Vagina (tissue), 2 donors: ENCODE measurements at regions not wholly inside any gene's neighbourhood (a gene's known extent, or its start where the extent isn't known, plus 50 kb on each side); places are given as distances from the start of the nearest gene placed in this dataset.

Source experiments
- DNase-seq, 2 donors: peaks; one replicate each; pipeline ENCODE4 v3.0.0-alpha.2; 2017; ENCODE audit errors: extremely low spot score in 2 of 2
- H3K27ac ChIP-seq: fragments of 200-600 bp; sonication (generic); one replicate; pipeline ENCODE4 v1.5.1; 2019
- H3K27me3 ChIP-seq: fragments of 200-600 bp; sonication (generic); one replicate; pipeline ENCODE4 v1.5.1; 2019
- H3K36me3 ChIP-seq, 2 donors: fragments of 200-600 bp; sonication (generic); one replicate each; pipeline ENCODE4 v1.5.1; 2017 to 2019
- H3K4me1 ChIP-seq: fragments of 200-600 bp; sonication (generic); one replicate; pipeline ENCODE4 v1.5.1; 2019
- H3K4me3 ChIP-seq, 2 donors: fragments of 200-600 bp; sonication (generic); 1 replicate in 1 of 2; 2 replicates in 1 of 2; pipeline ENCODE4 v1.5.1; 2016 to 2019
- H3K9me3 ChIP-seq: fragments of 200-600 bp; sonication (generic); one replicate; pipeline ENCODE4 v1.5.1; 2019
- CTCF ChIP-seq, 3 experiments: fragments of 450-650 bp in 2 of 3; fragments of 200-600 bp in 1 of 3; sonication (generic) in 1 of 3; IDR thresholded peaks; one replicate each; pipeline ENCODE4 v1.5.1; 2017 to 2019; ENCODE audit warnings: antibody characterized with exemption in 3 of 3, mild to moderate bottlenecking in 2 of 3, moderate library complexity in 2 of 3
- POLR2A ChIP-seq, 2 donors: fragments of 450-650 bp; IDR thresholded peaks; one replicate each; pipeline ENCODE4 v1.6.1; 2017; ENCODE audit warnings: antibody characterized with exemption in 2 of 2, mild to moderate bottlenecking in 2 of 2, moderate library complexity in 2 of 2
- POLR2AphosphoS5 ChIP-seq, 2 donors: sonication (generic); formaldehyde crosslinking; IDR thresholded peaks; one replicate each; pipeline ENCODE4 v1.9.0; 2017; ENCODE audit warnings: antibody characterized with exemption in 2 of 2, mild to moderate bottlenecking in 2 of 2, low read depth in 1 of 2; ENCODE audit not compliant: insufficient read depth in 1 of 2
- intact Hi-C: fragments of 100-400 bp; cut with DNase I; formaldehyde crosslinking; loops from one replicate; pipeline ENCODE4 v1.15.1; 2023

GRCh38 chr12:24591079-24591626 is 357.7 kb downstream of the BCAT1 start:
- Histone ChIP-seq H3K4me1 (no peaks in the 10 kb centered on the region), H3K27ac (no peak overlapping the region), H3K36me3 (no peaks in the 10 kb centered on the region), H3K9me3 (no peaks in the 10 kb centered on the region), H3K27me3 (no peaks in the 10 kb centered on the region), H3K4me3 (no peak overlapping the region)
- DNase-seq: no peak
- intact Hi-C loops: no loop called here
- TF ChIP-seq CTCF (IDR thresholded peaks at IDR 0.05) (no peak), POLR2A (IDR thresholded peaks at IDR 0.05) (no peak), POLR2AphosphoS5 (IDR thresholded peaks at IDR 0.05; ENCODE audit: insufficient read depth in 1 of 2, low read depth in 1 of 2) (no peak)

DNA sequence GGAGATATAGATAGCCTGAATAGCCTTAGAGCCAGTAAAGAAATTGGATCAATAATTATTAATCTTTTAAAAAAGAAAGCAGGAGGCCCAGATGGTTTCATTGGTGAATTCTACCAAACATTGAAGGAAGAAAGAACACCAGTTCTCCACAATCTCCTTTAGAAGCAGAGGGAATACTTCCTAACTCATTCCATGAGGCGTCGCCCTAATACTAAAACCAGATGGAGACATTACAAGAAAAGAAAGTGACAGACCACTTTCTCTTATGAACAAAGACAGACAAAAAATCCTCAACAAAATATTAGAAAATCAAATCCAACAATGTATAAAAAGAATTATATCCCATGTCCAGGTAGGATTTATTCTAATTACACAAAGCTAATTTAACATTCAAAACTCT is 362.6 kb downstream of the BCAT1 start:
- DNase-seq: no peak
- no peak overlapping the region for H3K4me3 ChIP-seq
- no peaks in the 10 kb centered on the region for H3K4me1 ChIP-seq
- H3K27me3 ChIP-seq: no peaks in the 10 kb centered on the region
- intact Hi-C loops: no loop called here
- no peaks in the 10 kb centered on the region for H3K36me3 ChIP-seq
- TF ChIP-seq CTCF (IDR thresholded peaks at IDR 0.05) (no peak), POLR2A (IDR thresholded peaks at IDR 0.05) (no peak), POLR2AphosphoS5 (IDR thresholded peaks at IDR 0.05; ENCODE audit: insufficient read depth in 1 of 2, low read depth in 1 of 2) (no peak)
- H3K9me3 ChIP-seq: no peaks in the 10 kb centered on the region
- H3K27ac ChIP-seq: no peak overlapping the region

- no peaks in the 10 kb centered on the region for H3K36me3 ChIP-seq
- intact Hi-C loops: no loop called here
- no peak overlapping the region for H3K4me3 ChIP-seq
- H3K27me3 ChIP-seq: no peaks in the 10 kb centered on the region
- H3K4me1 ChIP-seq: no peaks in the 10 kb centered on the region
- H3K27ac ChIP-seq: no peak overlapping the region
- no peak for TF ChIP-seq CTCF (IDR thresholded peaks at IDR 0.05)
- TF ChIP-seq POLR2AphosphoS5 (IDR thresholded peaks at IDR 0.05; ENCODE audit: insufficient read depth in 1 of 2, low read depth in 1 of 2): no peak
- TF ChIP-seq POLR2A (IDR thresholded peaks at IDR 0.05): no peak
- DNase-seq: no peak
- peaks cover 3% of the 10 kb centered on the region for H3K9me3 ChIP-seq
These were observed 364.7 kb downstream of the BCAT1 start for GRCh38 chr12:24584032-24584675.

DNA sequence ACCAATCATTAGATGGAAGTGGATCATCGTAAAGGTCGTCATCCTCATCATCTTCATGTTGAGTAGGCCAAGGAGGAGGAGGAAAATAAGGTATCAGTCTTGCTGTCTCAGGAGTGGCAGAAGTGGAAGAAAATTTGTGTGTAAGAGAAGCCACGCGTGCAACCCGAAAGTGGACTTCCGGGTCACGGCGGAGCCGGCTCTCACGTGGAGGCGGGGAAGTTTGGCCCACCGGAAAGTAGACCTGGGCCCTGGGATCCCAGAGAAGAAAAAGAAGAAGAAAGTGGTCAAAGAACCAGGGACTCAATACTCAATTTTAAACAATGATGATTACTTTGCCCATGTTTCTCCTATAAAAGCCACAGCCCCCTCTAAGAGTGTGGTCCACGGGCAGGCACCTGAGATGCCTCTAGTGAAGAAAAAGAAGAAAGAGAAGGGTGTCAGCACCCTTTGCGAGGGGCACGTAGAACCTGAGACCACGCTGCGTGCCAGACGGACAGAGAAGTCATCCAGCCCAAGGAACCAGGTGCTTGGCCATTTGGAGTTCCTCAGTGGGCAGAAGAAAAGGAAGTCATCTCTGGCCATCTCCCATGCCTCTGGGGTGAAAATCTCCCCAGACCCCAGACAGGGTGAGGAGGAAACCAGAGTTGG is 365.8 kb downstream of the BCAT1 start:
- no peak for DNase-seq
- intact Hi-C loops: no loop called here
- H3K4me3 ChIP-seq: no peak overlapping the region
- peaks cover 3% of the 10 kb centered on the region for H3K9me3 ChIP-seq
- no peaks in the 10 kb centered on the region for H3K27me3 ChIP-seq
- TF ChIP-seq POLR2A (IDR thresholded peaks at IDR 0.05) (no peak), POLR2AphosphoS5 (IDR thresholded peaks at IDR 0.05; ENCODE audit: insufficient read depth in 1 of 2, low read depth in 1 of 2) (no peak), CTCF (IDR thresholded peaks at IDR 0.05) (no peak)
- H3K27ac ChIP-seq: no peak overlapping the region
- no peaks in the 10 kb centered on the region for H3K4me1 ChIP-seq
- no peaks in the 10 kb centered on the region for H3K36me3 ChIP-seq

- Histone ChIP-seq H3K4me1 (no peaks in the 10 kb centered on the region), H3K9me3 (no peaks in the 10 kb centered on the region), H3K36me3 (no peaks in the 10 kb centered on the region), H3K4me3 (no peak overlapping the region), H3K27ac (no peak overlapping the region), H3K27me3 (no peaks in the 10 kb centered on the region)
- no peak for DNase-seq
- no peak for TF ChIP-seq POLR2A (IDR thresholded peaks at IDR 0.05)
- no peak for TF ChIP-seq CTCF (IDR thresholded peaks at IDR 0.05)
- no peak for TF ChIP-seq POLR2AphosphoS5 (IDR thresholded peaks at IDR 0.05; ENCODE audit: insufficient read depth in 1 of 2, low read depth in 1 of 2)
- intact Hi-C loops: no loop called here
These were observed 374.4 kb downstream of the BCAT1 start for GRCh38 chr12:24574538-24574937.
